OCI-LY7 (cell line): ENCODE measurements at regions not wholly inside any gene's neighbourhood (a gene's known extent, or its start where the extent isn't known, plus 50 kb on each side); places are given as distances from the start of the nearest gene placed in this dataset.
A peak's percentile ranks its signal among the peaks of the same experiment; 100 is the strongest.

Experiments used
- BruUV-seq: library from RNA; stranded (reverse); fragments of 400-500 nt; replicated peaks from 2 replicates; lab custom pipeline; 2021; lab: Mats Ljungman, UMichigan
- CTCF ChIA-PET: fragments of 300-600 bp; sonication (Branson Sonifier 250); formaldehyde crosslinking; loops from one replicate; lab custom pipeline; 2022; ENCODE audit warnings: antibody characterized with exemption; ENCODE audit not compliant: unreplicated experiment; lab: Charles Lee
- POLR2A ChIA-PET: fragments of 300-600 bp; sonication (Branson Sonifier 250); formaldehyde crosslinking; loops from one replicate; lab custom pipeline; 2022; ENCODE audit warnings: antibody characterized with exemption; lab: Charles Lee
- DNase-seq: peaks from one replicate; pipeline ENCODE4 v3.0.0-alpha.2; 2015; ENCODE audit warnings: low spot score
- H2AFZ ChIP-seq: fragments of 200-600 bp; sonication (generic), shearing (Covaris generic); 2 replicates; pipeline ENCODE4 v1.6.1; 2014; ENCODE audit warnings: mild to moderate bottlenecking, antibody characterized with exemption, low read length, moderate library complexity
- H3K27ac ChIP-seq: fragments of 200-600 bp; sonication (generic); 2 replicates; pipeline ENCODE4 v1.5.1; 2014; ENCODE audit warnings: mixed run types, low read depth, mild to moderate bottlenecking, moderate library complexity, low read length, inconsistent platforms; ENCODE audit not compliant: poor library complexity, severe bottlenecking
- H3K36me3 ChIP-seq: fragments of 200-600 bp; sonication (generic); 2 replicates; pipeline ENCODE4 v1.6.1; 2014; ENCODE audit warnings: mild to moderate bottlenecking, antibody characterized with exemption, low read length, moderate library complexity, mixed read lengths; ENCODE audit not compliant: insufficient read depth
- H3K4me1 ChIP-seq: fragments of 200-600 bp; sonication (generic); 2 replicates; pipeline ENCODE4 v1.5.1; 2014; ENCODE audit warnings: mild to moderate bottlenecking, low read length; ENCODE audit not compliant: insufficient read depth, poor library complexity, severe bottlenecking
- H3K4me2 ChIP-seq: fragments of 200-600 bp; sonication (generic); 2 replicates; pipeline ENCODE4 v1.6.1; 2014; ENCODE audit warnings: mild to moderate bottlenecking, low read length
- H3K4me3 ChIP-seq: fragments of 200-600 bp; sonication (generic); 2 replicates; pipeline ENCODE4 v1.5.1; 2014; ENCODE audit warnings: mild to moderate bottlenecking, low read depth, low read length; ENCODE audit not compliant: poor library complexity, severe bottlenecking
- H3K79me2 ChIP-seq: fragments of 200-600 bp; sonication (generic); 2 replicates; pipeline ENCODE4 v1.6.1; 2016; ENCODE audit warnings: low read depth, mild to moderate bottlenecking, low read length, moderate library complexity, mixed read lengths; ENCODE audit not compliant: insufficient read depth
- H3K9me2 ChIP-seq: fragments of 200-600 bp; sonication (generic); 2 replicates; pipeline ENCODE4 v1.6.1; 2016; ENCODE audit warnings: mild to moderate bottlenecking, low read length, mixed read lengths; ENCODE audit not compliant: insufficient read depth
- H3K9me3 ChIP-seq: fragments of 200-600 bp; sonication (generic); 2 replicates; pipeline ENCODE4 v1.6.1; 2014; ENCODE audit warnings: mild to moderate bottlenecking, mixed run types, low read length, mixed read lengths
- H4K20me1 ChIP-seq: fragments of 200-600 bp; sonication (generic); 2 replicates; pipeline ENCODE4 v1.6.1; 2014; ENCODE audit warnings: mild to moderate bottlenecking, antibody characterized with exemption, low read length, moderate library complexity, mixed read lengths; ENCODE audit not compliant: insufficient read depth
- EZH2phosphoT487 ChIP-seq: fragments of 200-600 bp; sonication (generic); IDR thresholded peaks from 2 replicates; pipeline ENCODE4 v1.6.1; 2018; ENCODE audit warnings: low read depth, borderline replicate concordance, mild to moderate bottlenecking, mixed run types, antibody characterized with exemption, low read length, moderate library complexity, mixed read lengths
- intact Hi-C: fragments of 100-400 bp; cut with micrococcal nuclease; formaldehyde crosslinking; loops from one replicate; pipeline ENCODE4 v1.10.0; 2022; ENCODE audit not compliant: unreplicated experiment
- TF ChIP-seq, protein P1 (sequence below): fragments of 200-600 bp; sonication (generic); conservative IDR thresholded peaks from 2 replicates; pipeline ENCODE4 v1.5.1; 2014; ENCODE audit warnings: mild to moderate bottlenecking, antibody characterized with exemption, low read length, moderate library complexity, mixed read lengths

DNA sequence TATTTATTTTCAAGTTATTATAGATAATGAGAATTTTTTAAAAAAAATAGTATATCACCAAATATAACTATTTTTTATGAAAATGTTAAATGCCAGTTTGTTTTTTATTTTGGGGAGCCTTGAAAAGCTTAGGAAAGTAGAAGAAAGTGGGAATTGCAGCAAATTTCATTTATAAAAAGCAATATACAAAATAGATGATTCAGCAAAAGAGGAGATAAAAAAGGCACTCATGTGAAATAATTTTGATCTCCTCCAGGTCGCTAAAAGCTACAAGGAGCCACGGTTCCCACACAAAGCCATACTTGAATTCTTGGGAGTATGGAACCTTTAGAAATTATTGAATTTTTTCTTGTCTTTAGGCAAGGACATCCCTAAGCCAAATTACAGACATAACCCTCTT, 625.0 kb upstream of the SGO1 start:
- H3K79me2 ChIP-seq, result no peaks in the 10 kb centered on the region
- no peaks in the 10 kb centered on the region for H3K9me3 ChIP-seq
- no peaks in the 10 kb centered on the region for H3K36me3 ChIP-seq
- H3K4me2 ChIP-seq, result no peak overlapping the region
- BruUV-seq, result no TSS peak
- H3K27ac ChIP-seq, result no peak overlapping the region
- ChIA-PET POLR2A (no interaction called here), CTCF (no interaction called here)
- TF ChIP-seq, protein P1, sequence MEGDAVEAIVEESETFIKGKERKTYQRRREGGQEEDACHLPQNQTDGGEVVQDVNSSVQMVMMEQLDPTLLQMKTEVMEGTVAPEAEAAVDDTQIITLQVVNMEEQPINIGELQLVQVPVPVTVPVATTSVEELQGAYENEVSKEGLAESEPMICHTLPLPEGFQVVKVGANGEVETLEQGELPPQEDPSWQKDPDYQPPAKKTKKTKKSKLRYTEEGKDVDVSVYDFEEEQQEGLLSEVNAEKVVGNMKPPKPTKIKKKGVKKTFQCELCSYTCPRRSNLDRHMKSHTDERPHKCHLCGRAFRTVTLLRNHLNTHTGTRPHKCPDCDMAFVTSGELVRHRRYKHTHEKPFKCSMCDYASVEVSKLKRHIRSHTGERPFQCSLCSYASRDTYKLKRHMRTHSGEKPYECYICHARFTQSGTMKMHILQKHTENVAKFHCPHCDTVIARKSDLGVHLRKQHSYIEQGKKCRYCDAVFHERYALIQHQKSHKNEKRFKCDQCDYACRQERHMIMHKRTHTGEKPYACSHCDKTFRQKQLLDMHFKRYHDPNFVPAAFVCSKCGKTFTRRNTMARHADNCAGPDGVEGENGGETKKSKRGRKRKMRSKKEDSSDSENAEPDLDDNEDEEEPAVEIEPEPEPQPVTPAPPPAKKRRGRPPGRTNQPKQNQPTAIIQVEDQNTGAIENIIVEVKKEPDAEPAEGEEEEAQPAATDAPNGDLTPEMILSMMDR, result no peak
- no peak for TF ChIP-seq EZH2phosphoT487
- no peaks in the 10 kb centered on the region for H3K9me2 ChIP-seq
- H4K20me1 ChIP-seq, result no peaks in the 10 kb centered on the region
- H2AFZ ChIP-seq, result no peak overlapping the region
- DNase-seq, result no peak
- intact Hi-C loops, result no loop called here
- no peak overlapping the region for H3K4me3 ChIP-seq
- H3K4me1 ChIP-seq, result no peaks in the 10 kb centered on the region

- TF ChIP-seq, protein P1, result no peak
- no peak for TF ChIP-seq EZH2phosphoT487
- H3K9me3 ChIP-seq, result no peaks in the 10 kb centered on the region
- H3K36me3 ChIP-seq, result no peaks in the 10 kb centered on the region
- DNase-seq, result no peak
- H3K4me1 ChIP-seq, result no peaks in the 10 kb centered on the region
- H3K9me2 ChIP-seq, result no peaks in the 10 kb centered on the region
- H3K4me3 ChIP-seq, result no peak overlapping the region
- no peaks in the 10 kb centered on the region for H4K20me1 ChIP-seq
- POLR2A ChIA-PET, result no interaction called here
- H2AFZ ChIP-seq, result no peak overlapping the region
- no peak overlapping the region for H3K27ac ChIP-seq
- H3K79me2 ChIP-seq, result no peaks in the 10 kb centered on the region
- intact Hi-C loops, result no loop called here
- BruUV-seq, result no TSS peak
- CTCF ChIA-PET, result no interaction called here
- H3K4me2 ChIP-seq, result no peak overlapping the region
Observed at GRCh38 chr3:20810555-20810954, 624.5 kb upstream of the SGO1 start.

DNA sequence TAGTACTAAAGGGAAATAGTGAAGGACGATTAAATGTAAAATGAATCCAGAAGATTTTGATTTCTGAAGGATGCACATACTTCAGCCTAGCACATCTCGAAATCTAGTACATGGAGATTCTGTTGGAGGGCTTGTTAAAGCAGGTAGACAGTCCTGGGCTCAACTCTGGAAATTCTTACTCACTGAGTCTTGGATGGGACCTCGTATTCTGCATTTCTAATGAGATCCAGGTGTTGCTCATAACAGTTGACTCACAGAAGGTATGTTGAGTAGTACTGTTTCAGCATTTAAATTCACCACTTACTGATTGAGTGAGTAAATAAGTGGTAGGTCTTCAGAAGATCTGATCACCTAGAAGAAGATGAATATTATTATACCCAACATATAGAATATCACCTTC, 623.4 kb upstream of the SGO1 start:
- intact Hi-C loops, result no loop called here
- Histone ChIP-seq H4K20me1 (no peaks in the 10 kb centered on the region), H3K9me3 (no peaks in the 10 kb centered on the region), H3K4me3 (no peak overlapping the region), H3K27ac (no peak overlapping the region), H3K79me2 (no peaks in the 10 kb centered on the region), H3K36me3 (no peaks in the 10 kb centered on the region), H3K4me2 (no peak overlapping the region), H2AFZ (0 out of 2 replicates have a peak overlapping the region, but pooled peaks have one; percentile 3), H3K4me1 (no peaks in the 10 kb centered on the region), H3K9me2 (no peaks in the 10 kb centered on the region)
- ChIA-PET CTCF (no interaction called here), POLR2A (no interaction called here)
- TF ChIP-seq, protein P1, result no peak
- no TSS peak for BruUV-seq
- no peak for DNase-seq
